GM12864 (cell line): ENCODE measurements at regions not wholly inside any gene's neighbourhood (a gene's known extent, or its start where the extent isn't known, plus 50 kb on each side); places are given as distances from the start of the nearest gene placed in this dataset.
"Not testable (repeated sequence)": the region's sequence is repeated elsewhere in the genome, so short reads cannot be mapped to it uniquely, and the experiment has no call there.

ENCODE experiments used
- DNase-seq: peaks from one replicate; pipeline ENCODE4 v3.0.0-alpha.2; 2011; ENCODE audit warnings: low read depth
- H3K4me3 ChIP-seq: 2 replicates; pipeline ENCODE4 v1.5.1; 2011; ENCODE audit warnings: mild to moderate bottlenecking, low read depth, low read length, control low read depth
- TF ChIP-seq, protein P1 (sequence below): IDR thresholded peaks from 2 replicates; pipeline ENCODE4 v1.5.1; 2011; ENCODE audit warnings: low read depth, mild to moderate bottlenecking, moderate library complexity, low read length, control low read depth, inconsistent platforms; ENCODE audit errors: missing control alignments

DNA sequence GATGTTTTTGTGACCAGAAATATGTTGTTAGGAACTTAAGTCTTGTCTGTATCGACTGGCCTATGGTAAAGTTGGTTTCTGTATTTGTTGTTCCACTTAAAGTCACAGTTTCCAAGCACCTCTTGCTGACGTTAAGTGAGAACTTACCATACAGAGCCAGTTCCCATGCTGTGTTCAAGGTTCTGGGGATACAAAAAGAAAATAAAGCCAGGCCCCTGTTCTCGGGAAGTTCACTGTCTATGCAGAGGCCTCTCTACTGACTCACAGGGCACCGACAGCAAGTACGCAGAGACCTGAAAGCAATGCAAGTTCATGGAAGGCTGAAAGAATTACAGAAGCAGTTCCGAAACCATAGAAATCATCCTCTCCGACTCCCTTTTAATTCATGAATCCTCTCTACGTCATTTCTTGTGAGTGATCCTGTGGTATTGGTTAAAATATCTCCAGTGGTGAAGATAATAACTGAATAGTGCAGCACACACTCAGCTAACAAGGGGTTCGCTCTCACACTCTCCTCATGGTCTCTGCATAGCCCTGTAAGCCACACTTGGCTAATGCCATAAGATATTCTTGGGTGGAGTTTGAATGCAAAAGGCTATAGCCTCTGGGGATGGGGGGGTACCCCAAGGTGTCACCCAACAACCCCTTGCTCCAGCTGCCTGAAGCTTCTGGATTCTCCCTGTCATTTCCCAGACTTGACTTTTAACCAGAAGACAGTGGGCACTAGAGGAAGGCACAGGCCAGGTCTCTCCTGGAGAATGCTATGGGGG, 91.2 kb upstream of the EXOC2 start:
- no peak overlapping the region for H3K4me3 ChIP-seq
- TF ChIP-seq, protein P1, sequence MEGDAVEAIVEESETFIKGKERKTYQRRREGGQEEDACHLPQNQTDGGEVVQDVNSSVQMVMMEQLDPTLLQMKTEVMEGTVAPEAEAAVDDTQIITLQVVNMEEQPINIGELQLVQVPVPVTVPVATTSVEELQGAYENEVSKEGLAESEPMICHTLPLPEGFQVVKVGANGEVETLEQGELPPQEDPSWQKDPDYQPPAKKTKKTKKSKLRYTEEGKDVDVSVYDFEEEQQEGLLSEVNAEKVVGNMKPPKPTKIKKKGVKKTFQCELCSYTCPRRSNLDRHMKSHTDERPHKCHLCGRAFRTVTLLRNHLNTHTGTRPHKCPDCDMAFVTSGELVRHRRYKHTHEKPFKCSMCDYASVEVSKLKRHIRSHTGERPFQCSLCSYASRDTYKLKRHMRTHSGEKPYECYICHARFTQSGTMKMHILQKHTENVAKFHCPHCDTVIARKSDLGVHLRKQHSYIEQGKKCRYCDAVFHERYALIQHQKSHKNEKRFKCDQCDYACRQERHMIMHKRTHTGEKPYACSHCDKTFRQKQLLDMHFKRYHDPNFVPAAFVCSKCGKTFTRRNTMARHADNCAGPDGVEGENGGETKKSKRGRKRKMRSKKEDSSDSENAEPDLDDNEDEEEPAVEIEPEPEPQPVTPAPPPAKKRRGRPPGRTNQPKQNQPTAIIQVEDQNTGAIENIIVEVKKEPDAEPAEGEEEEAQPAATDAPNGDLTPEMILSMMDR: no peak
- no peak for DNase-seq

GRCh38 chr6:782141-782540, 89.2 kb upstream of the EXOC2 start:
- no peak for DNase-seq
- TF ChIP-seq, protein P1: no peak
- H3K4me3 ChIP-seq: no peak overlapping the region

DNA sequence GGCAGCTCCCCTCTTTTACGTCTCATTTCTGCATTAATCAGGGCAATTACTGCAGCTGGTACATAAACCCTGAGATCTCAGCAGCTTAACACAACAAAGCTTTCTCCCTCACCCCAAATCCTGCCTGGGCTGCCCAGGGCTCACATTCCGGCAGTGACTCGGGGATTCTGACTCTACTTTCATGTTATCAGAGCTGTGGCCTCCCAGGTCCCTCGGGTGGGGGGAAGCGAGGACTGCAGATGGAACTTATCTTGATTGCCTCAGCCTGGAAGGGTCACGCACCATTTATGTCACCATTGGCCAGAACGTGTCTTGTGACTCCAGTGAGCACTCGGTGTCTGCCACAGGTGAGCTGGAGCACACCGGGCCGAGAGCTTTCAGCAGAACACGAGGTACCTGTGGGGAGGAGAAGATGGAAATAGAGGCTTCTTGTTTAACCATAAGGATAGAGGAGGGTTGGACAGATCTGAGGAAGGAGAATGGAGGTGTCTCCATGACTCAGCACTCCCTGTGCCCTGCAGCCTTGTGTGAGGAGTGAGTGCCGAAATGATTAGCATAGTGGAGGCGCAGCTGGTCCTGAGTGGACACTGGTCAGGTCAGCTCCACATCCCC, 88.5 kb upstream of the EXOC2 start:
- no peak overlapping the region for H3K4me3 ChIP-seq
- TF ChIP-seq, protein P1: no peak
- no peak for DNase-seq

DNA sequence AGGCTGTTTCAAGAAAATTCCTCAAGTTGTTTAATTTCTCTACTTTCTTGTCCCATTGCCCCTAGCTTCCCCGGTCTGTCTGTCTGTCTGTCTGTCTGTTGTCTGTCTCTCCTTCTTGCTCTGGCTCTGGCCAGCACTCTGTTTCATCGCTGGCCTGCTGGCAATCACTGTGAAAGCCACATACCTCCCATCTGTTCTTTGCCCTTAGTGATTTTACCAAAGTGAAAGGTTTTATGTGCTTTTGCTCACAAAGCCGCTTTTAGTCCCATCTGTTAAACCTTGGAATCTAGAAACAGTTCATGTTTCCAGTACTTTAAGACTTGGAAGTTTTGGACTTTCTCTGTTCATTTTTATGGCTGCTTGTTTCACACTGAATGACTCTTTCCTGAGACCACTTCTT, 87.8 kb upstream of the EXOC2 start:
- no peak for DNase-seq
- H3K4me3 ChIP-seq: no peak overlapping the region
- TF ChIP-seq, protein P1: no peak

DNA sequence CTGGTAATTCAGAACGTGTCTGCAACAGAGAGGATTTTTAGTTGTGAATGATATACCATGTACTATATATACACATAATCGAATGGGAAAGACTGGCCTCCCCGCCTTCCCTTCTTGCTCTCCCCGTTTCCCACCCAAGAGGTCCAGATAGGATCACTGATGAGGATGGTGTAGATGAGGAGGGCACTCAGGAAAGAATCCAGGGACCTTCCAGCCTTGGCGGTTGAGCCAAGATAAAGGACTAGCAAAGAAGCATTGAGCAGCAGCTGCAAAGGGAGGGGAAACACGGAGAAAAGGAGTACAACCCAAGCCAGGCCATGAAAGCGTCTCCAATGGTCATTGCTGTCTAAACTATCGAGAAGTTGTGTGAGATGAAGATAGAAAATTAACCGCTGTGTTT, 84.0 kb upstream of the EXOC2 start:
- TF ChIP-seq, protein P1: no peak
- DNase-seq: no peak
- no peak overlapping the region for H3K4me3 ChIP-seq

DNA sequence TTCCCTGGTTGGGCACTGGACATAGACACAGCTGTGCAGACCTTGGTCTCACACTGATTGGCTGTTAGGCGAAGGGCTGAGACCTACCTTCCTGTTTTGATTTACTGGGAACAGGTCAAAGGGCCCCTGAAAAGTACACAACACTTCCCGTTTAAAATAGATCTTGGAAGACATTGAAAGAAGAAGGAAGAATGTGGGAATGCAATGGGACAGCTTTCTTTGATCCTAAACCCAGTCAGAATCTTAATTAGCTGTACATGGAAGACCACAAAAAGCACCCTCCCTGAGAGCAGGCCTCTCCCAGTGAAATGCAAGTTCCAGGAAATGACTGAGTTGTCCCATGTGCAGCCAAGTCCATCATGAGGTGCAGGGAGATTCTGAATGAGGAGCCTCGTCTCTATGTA, 83.6 kb upstream of the EXOC2 start:
- no peak overlapping the region for H3K4me3 ChIP-seq
- DNase-seq: no peak
- TF ChIP-seq, protein P1: no peak

DNA sequence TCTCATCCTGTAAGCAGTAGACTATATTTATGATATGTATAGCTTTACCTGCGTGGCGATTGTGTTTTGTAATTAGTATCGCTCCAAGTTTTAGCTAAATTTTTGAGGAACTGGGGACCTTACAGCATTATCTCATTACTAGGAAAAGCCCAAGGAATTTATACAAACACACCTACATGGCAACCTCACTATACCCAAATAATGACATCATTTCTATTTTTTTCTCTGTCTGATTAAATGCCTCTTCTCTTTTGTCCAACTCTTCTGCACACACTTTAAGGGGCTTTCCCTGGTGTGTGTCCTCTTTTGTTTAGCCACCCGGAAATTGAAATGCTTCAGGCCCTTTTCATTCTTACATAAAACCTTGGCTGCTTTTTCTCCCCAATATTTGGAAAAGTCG, 82.9 kb upstream of the EXOC2 start:
- TF ChIP-seq, protein P1: no peak
- no peak overlapping the region for H3K4me3 ChIP-seq
- DNase-seq: no peak

- not testable (repeated sequence) for H3K4me3 ChIP-seq, DNase-seq
These were observed 78.7 kb upstream of the EXOC2 start for GRCh38 chr6:771683-772082.
